SK-N-SH (cell line): ENCODE measurements at regions not wholly inside any gene's neighbourhood (a gene's known extent, or its start where the extent isn't known, plus 50 kb on each side); places are given as distances from the start of the nearest gene placed in this dataset.

Experiments used
- CTCF ChIA-PET: fragments of 300-600, 350-600 bp; formaldehyde crosslinking; extraction: SDS; loops from one replicate; lab custom pipeline; 2021; lab: Yijun Ruan, JAX
- POLR2A ChIA-PET: fragments of 350-600 bp; sonication (Branson Sonifier 250); formaldehyde crosslinking; extraction: SDS; loops from one replicate; lab custom pipeline; 2020; ENCODE audit warnings: antibody characterized with exemption, inconsistent platforms; lab: Yijun Ruan, JAX
- DNase-seq: peaks from one replicate; pipeline ENCODE4 v3.0.0; 2012
- H2AFZ ChIP-seq: fragments of 200-600 bp; sonication (generic); 2 replicates; pipeline ENCODE4 v1.8.1; 2016; ENCODE audit warnings: antibody characterized with exemption, mild to moderate bottlenecking, low read depth
- H3F3A ChIP-seq: fragments of 200-600 bp; sonication (generic); replicated peaks from 2 replicates; pipeline ENCODE3; 2016; ENCODE audit warnings: antibody characterized with exemption, mild to moderate bottlenecking; ENCODE audit not compliant: insufficient read depth
- H3K27ac ChIP-seq, 2 experiments: fragments of 200-500 bp in 1 of 2; fragments of 200-600 bp in 1 of 2; sonication (Bioruptor generic) in 1 of 2; sonication (generic), shearing (Covaris generic) in 1 of 2; 2 replicates each; pipeline versions ENCODE4 v1.5.1 to v1.6.1; 2014 to 2016; ENCODE audit warnings: low read depth in 2 of 2, inconsistent platforms in 1 of 2, low read length in 1 of 2, mild to moderate bottlenecking in 1 of 2, mixed read lengths in 1 of 2
- H3K27me3 ChIP-seq: fragments of 200-600 bp; sonication (generic), shearing (Covaris generic); 2 replicates; pipeline ENCODE4 v1.6.1; 2016; ENCODE audit warnings: mixed run types; ENCODE audit not compliant: insufficient read depth
- H3K36me3 ChIP-seq, 2 experiments: fragments of 200-500 bp in 1 of 2; fragments of 200-600 bp in 1 of 2; sonication (Bioruptor generic) in 1 of 2; sonication (generic) in 1 of 2; replicated peaks in 1 of 2; 2 replicates each; pipeline versions ENCODE3 to v1.5.1; 2014 to 2016; ENCODE audit warnings: low read length in 1 of 2, mild to moderate bottlenecking in 1 of 2; ENCODE audit not compliant: insufficient read depth in 2 of 2, control insufficient read depth in 1 of 2
- H3K4me1 ChIP-seq, 2 experiments: fragments of 200-500 bp in 1 of 2; fragments of 200-600 bp in 1 of 2; sonication (Bioruptor generic) in 1 of 2; sonication (generic), shearing (Covaris generic) in 1 of 2; 2 replicates each; pipeline versions ENCODE4 v1.5.1 to v1.6.1; 2014 to 2016; ENCODE audit warnings: low read depth in 1 of 2, low read length in 1 of 2, mixed run types in 1 of 2; ENCODE audit not compliant: insufficient read depth in 2 of 2, control insufficient read depth in 1 of 2
- H3K4me2 ChIP-seq: fragments of 200-600 bp; sonication (generic), shearing (Covaris generic); 2 replicates; pipeline ENCODE4 v1.6.1; 2017; ENCODE audit warnings: mixed run types
- H3K4me3 ChIP-seq, 2 experiments: fragments of 200-500 bp in 1 of 2; fragments of 200-600 bp in 1 of 2; sonication (Bioruptor generic) in 1 of 2; sonication (generic), shearing (Covaris generic) in 1 of 2; 2 replicates each; pipeline versions ENCODE4 v1.5.1 to v1.8.1; 2014 to 2016; ENCODE audit warnings: low read depth in 2 of 2, inconsistent platforms in 1 of 2, low read length in 1 of 2, mild to moderate bottlenecking in 1 of 2, mixed read lengths in 1 of 2, moderate library complexity in 1 of 2
- H3K79me2 ChIP-seq: fragments of 200-600 bp; sonication (generic); 2 replicates; pipeline ENCODE4 v1.8.1; 2017; ENCODE audit warnings: mild to moderate bottlenecking; ENCODE audit not compliant: insufficient read depth
- H3K9ac ChIP-seq: fragments of 200-600 bp; sonication (generic); 2 replicates; pipeline ENCODE4 v1.6.1; 2017; ENCODE audit warnings: mixed run types
- H3K9me2 ChIP-seq: fragments of 200-600 bp; sonication (generic); 2 replicates; pipeline ENCODE4 v1.6.1; 2017; ENCODE audit warnings: mixed run types
- H3K9me3 ChIP-seq: fragments of 200-600 bp; sonication (generic); 2 replicates; pipeline ENCODE4 v1.6.1; 2017; ENCODE audit warnings: mixed run types, mild to moderate bottlenecking, moderate library complexity
- H4K20me1 ChIP-seq: fragments of 200-600 bp; sonication (generic); 2 replicates; pipeline ENCODE4 v1.6.1; 2017; ENCODE audit warnings: mild to moderate bottlenecking, mixed run types; ENCODE audit not compliant: insufficient read depth
- CHD2 ChIP-seq: fragments of 150-350 bp; IDR thresholded peaks from 2 replicates; pipeline ENCODE4 v1.6.1; 2018; ENCODE audit warnings: low read length; ENCODE audit not compliant: partially characterized antibody
- GATA2 ChIP-seq: sonication (generic); formaldehyde crosslinking; IDR thresholded peaks from 2 replicates; pipeline ENCODE4 v1.5.0; 2020; ENCODE audit warnings: mild to moderate bottlenecking, missing genetic modification reagents
- MAX ChIP-seq: IDR thresholded peaks from 2 replicates; pipeline ENCODE4 v1.4.0; 2012; ENCODE audit warnings: low read depth
- PBX3 ChIP-seq: IDR thresholded peaks from 2 replicates; pipeline ENCODE4; 2012
- RAD21 ChIP-seq: IDR thresholded peaks from 2 replicates; pipeline ENCODE4 v1.6.1; 2012; ENCODE audit warnings: mild to moderate bottlenecking, low read length
- RFX5 ChIP-seq: IDR thresholded peaks from 2 replicates; pipeline ENCODE4 v1.6.1; 2012; ENCODE audit warnings: mild to moderate bottlenecking, improper control_type of control experiment, low read length
- TAF1 ChIP-seq: IDR thresholded peaks from 2 replicates; pipeline ENCODE4 v1.6.1; 2012; ENCODE audit warnings: low read depth, mild to moderate bottlenecking, low read length, moderate library complexity, borderline replicate concordance
- USF2 ChIP-seq: fragments of 150-350 bp; IDR thresholded peaks from 2 replicates; pipeline ENCODE4 v1.6.1; 2017; ENCODE audit warnings: antibody characterized with exemption, low read length, low read depth, borderline replicate concordance
- YY1 ChIP-seq: IDR thresholded peaks from 2 replicates; pipeline ENCODE4 v1.4.0; 2012; ENCODE audit warnings: low read depth, mild to moderate bottlenecking
- WGBS: methylation state at CpG from one replicate; pipeline ENCODE4 v1.1.6; 2017; ENCODE audit warnings: low lambda C conversion rate; 5-methylcytosine and 5-hydroxymethylcytosine counted together
- TF ChIP-seq, protein P1 (sequence below): fragments of 150-350 bp; IDR thresholded peaks from 2 replicates; pipeline ENCODE4 v1.6.1; 2016; ENCODE audit warnings: mild to moderate bottlenecking, low read depth, low read length

DNA sequence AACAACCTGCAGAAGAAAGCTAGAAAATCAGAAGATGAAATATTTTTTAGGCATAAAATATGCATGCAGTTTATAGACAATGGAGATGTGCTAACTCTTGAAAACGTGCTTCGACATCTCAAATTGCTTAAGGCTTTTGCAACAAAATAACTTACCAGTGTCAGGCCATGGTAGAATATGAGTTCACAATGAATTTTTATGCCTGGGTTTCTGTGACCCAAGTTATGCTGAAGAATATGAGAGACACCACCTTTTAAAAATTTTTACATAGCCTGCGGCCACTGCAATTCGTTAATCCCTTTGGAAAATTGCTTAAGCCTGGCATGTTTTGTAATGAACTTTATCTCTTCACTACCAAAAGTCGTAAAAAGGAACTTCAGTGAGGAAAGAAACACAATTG, 170.1 kb upstream of the AKR1E2 start:
- no peak for DNase-seq
- H3K4me1 ChIP-seq = peaks cover 0 to 21% of the 10 kb centered on the region in 2 experiments; a peak in 1 of 4 replicates
- H4K20me1 ChIP-seq = no peaks in the 10 kb centered on the region
- no peaks in the 10 kb centered on the region for H3K27me3 ChIP-seq
- ChIA-PET CTCF (interaction anchor here (0.7 to 1.4 kb wide), 4 partner anchors 9 to 1458 kb away, joined by 3 to 5 read pairs (median 4); no protein-coding TSS in a partner anchor), POLR2A (no interaction called here)
- H3F3A ChIP-seq = peaks cover 5% of the 10 kb centered on the region
- H3K9me3 ChIP-seq = 0 out of 2 replicates have a peak, but pooled peaks cover 4% of the 10 kb centered on the region
- no peaks in the 10 kb centered on the region for H3K9me2 ChIP-seq
- H2AFZ ChIP-seq = no peak overlapping the region; the same call in 1 of the 2 replicates
- no peak overlapping the region for H3K4me3 ChIP-seq
- no peak overlapping the region for H3K4me2 ChIP-seq
- no peak overlapping the region for H3K9ac ChIP-seq
- H3K27ac ChIP-seq = no peak overlapping the region
- 96% methylated on average over 5 of the region's 5 CpGs for WGBS
- TF ChIP-seq YY1 (no peak), TAF1 (no peak)
- H3K36me3 ChIP-seq = no peaks in the 10 kb centered on the region
- no peaks in the 10 kb centered on the region for H3K79me2 ChIP-seq

- Histone ChIP-seq H3F3A (peaks cover 7% of the 10 kb centered on the region), H3K79me2 (no peaks in the 10 kb centered on the region), H3K27me3 (no peaks in the 10 kb centered on the region), H3K36me3 (no peaks in the 10 kb centered on the region), H3K9me2 (no peaks in the 10 kb centered on the region), H3K4me2 (no peak overlapping the region), H3K27ac (no peak overlapping the region), H4K20me1 (no peaks in the 10 kb centered on the region), H3K9ac (no peak overlapping the region), H3K9me3 (0 out of 2 replicates have a peak, but pooled peaks cover 4% of the 10 kb centered on the region), H2AFZ (no peak overlapping the region), H3K4me3 (no peak overlapping the region), H3K4me1 (peaks cover 3 to 21% of the 10 kb centered on the region in 2 experiments; a peak in 2 of 4 replicates)
- 90% methylated on average over 3 of the region's 3 CpGs for WGBS
- TF ChIP-seq RAD21 (no peak), GATA2 (CRISPR knock-in tag) (no peak), RFX5 (no peak), PBX3 (no peak), CHD2 (no peak), USF2 (no peak), YY1 (no peak), MAX (no peak)
- TF ChIP-seq, protein P1, sequence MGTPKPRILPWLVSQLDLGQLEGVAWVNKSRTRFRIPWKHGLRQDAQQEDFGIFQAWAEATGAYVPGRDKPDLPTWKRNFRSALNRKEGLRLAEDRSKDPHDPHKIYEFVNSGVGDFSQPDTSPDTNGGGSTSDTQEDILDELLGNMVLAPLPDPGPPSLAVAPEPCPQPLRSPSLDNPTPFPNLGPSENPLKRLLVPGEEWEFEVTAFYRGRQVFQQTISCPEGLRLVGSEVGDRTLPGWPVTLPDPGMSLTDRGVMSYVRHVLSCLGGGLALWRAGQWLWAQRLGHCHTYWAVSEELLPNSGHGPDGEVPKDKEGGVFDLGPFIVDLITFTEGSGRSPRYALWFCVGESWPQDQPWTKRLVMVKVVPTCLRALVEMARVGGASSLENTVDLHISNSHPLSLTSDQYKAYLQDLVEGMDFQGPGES = no peak
- ChIA-PET CTCF (interaction anchor here (0.7 to 1.4 kb wide), 4 partner anchors 9 to 1458 kb away, joined by 3 to 5 read pairs (median 4); no protein-coding TSS in a partner anchor), POLR2A (no interaction called here)
- DNase-seq = no peak
These were observed 170.6 kb upstream of the AKR1E2 start for GRCh38 chr10:4655406-4655805.
